ENCODE measurements at regions not wholly inside any gene's neighbourhood (a gene's known extent, or its start where the extent isn't known, plus 50 kb on each side); places are given as distances from the start of the nearest gene placed in this dataset.
"Not testable (repeated sequence)": the region's sequence is repeated elsewhere in the genome, so short reads cannot be mapped to it uniquely, and the experiment has no call there.

GRCh38 chr2:89833116-89833779 is 1141.8 kb downstream of the RPIA start:
- no peak for DNase-seq (ENCODE audit: low read depth)

GRCh38 chr2:89833780-89834117 is 1142.3 kb downstream of the RPIA start:
- DNase-seq (ENCODE audit: low read depth), result no peak

DNA sequence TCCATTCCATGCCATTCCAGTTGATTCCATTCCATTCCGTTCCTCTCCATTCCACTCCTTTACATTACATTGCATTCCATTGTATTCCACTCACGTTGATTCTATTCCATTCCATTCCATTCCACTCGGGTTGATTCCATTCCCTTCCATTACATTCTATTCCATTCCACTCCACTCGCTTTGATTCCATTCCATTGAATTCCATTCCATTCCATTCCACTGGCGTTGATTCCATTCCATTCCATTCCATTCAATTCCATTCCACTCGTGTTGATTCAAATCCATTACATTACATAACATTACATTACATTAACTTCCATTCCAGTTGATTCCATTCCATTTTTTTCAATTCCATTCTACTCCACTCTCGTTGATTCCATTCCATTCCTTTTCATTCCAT is 1142.8 kb downstream of the RPIA start:
- no peak for DNase-seq (ENCODE audit: low read depth)

- DNase-seq (ENCODE audit: low read depth), result not testable (repeated sequence)
Measured at GRCh38 chr2:89836326-89836725, 1144.9 kb downstream of the RPIA start.

DNA sequence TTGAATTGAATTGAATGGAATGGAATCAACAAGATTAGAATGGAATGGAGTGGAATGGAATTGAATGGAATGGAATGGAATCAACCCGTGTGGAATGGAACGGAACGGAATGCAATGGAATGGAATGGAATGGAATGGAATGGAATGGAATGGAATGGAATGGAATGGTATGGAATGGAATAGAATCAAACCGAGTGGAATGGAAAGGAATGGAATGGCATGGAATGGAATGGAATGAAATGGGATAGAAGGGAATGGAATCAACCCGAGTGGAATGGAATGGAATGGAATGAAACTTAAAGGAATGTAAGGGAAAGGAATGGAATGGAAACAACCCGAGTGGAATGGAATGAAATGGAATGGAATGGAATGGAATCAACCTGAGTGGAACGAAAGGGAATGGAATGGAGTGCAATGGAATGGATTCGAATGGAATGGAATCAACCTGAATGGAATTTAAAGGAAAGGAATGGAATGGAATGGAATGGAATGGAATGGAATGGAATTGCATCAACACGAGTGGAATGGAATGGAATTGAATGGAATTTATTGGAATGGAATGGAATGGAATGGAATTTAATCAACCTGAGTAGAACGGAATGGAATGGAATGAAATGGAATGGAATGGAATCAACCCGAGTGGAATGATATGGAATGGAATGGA is 1146.6 kb downstream of the RPIA start:
- no peak for DNase-seq (ENCODE audit: low read depth)

GRCh38 chr2:89840175-89840574 is 1148.7 kb downstream of the RPIA start:
- DNase-seq (ENCODE audit: low read depth), result not testable (repeated sequence)

DNA sequence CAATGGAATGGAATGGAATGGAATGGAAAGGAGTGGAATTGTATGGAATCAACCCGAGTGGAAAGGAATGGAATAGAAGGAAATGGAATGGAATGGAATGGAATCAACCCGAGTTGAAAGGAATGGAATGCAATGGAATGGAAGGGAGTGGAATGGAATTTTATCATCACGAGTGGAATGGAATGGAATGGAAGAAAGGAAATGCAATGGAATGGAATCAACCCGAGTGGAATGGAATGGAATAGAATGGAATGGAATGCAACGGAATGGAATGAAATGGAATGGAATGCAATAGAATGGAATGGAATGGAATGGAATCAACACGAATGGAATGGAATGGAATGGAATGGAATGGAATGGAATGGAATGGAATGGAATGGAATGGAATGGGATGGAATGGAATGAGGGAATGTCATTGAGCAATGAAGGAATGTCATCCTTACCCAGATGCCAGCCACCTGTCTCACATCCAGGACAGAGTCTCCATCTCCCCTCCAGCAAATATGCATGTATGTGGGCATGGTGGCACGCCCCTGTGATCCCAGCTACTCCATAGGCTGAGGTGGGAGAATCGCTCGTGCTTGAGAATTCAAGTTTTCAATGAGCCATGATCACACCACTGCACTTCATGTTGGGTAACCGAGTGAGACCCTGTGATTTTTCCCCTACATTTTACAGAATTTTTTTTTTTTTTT is 1149.5 kb downstream of the RPIA start:
- DNase-seq (ENCODE audit: low read depth), result not testable (repeated sequence)

DNA sequence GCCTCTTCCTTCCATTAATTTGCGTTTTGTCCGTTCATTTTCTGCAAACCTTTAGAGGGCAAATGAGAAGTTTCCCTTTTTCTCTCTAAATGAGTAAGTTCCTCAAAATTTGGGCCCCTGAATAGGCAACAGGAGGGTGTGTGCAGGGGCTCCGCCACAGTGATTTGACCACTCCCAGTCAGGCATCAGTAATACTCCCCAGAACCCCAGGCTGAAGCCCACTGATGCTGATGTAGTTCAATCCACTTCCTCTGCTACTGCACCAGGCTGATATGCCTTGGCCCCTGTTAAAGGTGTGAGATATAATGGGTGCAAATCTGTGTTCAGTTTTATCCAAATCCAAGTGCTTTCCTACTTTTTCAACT is 1150.0 kb downstream of the RPIA start:
- DNase-seq (ENCODE audit: low read depth), result no peak

DNA sequence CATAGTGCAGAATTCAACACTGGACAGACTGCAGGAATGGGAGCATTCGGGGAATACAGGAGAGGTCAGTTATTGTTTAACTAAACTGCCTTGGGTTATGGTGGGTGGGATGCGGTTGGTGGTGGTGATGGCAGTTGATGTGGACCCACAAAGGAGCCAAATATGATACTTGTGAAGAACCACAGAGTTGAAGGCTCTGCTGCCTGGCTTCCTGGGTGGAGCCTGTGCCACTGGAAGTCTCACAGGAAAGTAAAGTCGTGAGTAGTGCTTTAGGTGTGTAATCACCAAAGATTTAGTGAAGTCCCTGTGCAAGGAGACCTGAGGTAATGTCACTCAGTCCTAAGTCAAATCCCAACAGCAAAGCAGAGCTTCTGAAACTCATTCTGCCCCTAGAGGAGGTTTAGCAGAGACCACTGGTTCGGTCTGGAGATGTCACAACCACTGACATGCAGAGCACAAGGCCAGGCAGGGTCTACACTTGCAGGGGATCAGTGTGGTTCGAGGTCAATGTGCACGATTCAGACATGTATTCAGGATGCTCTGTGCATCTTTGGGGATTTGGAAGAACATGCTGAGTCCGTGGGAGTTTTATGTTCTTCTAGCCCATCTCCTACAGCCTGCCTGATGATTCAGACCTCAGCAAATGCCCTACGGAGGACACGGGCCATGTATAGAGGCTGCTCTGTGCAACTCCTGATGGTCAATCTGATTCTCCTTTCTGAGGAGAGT is 1150.9 kb downstream of the RPIA start:
- DNase-seq (ENCODE audit: low read depth), result no peak

GRCh38 chr2:89844221-89844943 is 1152.9 kb downstream of the RPIA start:
- no peak for DNase-seq (ENCODE audit: low read depth)

DNA sequence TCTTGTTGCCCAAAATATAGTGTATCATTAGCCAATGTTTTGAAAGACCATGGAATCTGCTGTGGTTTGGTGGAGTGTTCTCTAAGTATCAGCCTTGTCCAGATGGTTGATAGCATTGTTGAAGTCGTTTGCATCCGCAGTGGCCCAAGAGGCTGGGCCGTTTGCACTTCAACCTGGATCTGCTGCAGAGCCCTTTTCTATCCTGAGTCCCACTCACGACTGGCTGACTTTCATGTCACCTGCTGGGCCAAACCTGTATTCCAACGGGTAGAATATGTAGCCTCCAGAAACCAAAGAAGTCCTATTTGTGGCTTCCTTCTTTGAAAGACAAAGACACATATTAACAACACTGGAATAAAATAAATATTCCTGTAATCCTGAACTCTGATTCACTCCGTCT is 1154.1 kb downstream of the RPIA start:
- DNase-seq (ENCODE audit: low read depth), result no peak

DNA sequence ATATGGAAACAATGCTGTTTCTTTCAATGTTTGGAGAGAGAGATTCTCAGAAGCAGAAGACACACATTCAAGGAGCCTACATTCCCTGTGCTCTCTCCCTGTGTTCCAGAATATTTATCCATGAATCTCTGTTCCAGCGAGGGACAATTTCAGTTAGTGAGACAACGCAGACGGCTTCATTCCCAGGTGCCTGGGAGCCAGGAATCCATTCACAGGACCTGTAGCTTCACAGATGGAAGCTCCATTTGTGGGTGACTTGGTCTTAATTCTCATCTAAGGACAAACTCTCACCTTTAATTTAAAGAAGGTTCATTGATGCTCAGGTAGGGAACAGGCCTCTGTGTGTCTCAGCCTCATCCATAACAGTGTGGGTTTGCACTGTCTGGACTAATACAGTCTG is 1156.6 kb downstream of the RPIA start:
- no peak for DNase-seq (ENCODE audit: low read depth)

DNA sequence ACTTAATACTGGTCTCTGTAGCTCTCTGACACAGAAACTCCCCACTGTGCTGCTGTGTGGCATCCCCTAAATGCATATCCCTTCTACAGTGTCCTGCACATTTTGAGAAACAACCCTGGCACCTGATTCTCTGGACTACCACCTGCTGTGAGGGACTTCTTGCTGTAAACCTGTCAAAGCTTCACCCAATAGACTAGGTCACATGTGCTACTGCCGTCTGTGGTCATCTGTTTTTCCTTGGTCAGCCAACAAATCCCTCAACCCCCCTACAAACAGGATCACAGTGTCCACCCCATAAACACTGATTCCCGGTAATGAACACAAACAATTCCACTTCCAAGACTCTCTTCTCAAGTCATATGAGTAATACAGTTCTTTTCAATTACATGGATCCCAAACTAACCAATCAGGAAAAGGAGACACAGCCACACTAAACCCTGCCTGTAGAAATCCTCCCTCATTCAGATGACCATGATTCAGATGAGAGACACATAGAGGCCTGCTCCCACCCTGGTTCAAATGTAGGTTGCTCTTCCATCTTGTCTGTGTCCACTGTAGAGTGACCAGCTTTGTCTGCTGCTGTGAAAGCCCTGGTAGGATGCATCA is 1157.4 kb downstream of the RPIA start:
- DNase-seq (ENCODE audit: low read depth), result no peak

DNA sequence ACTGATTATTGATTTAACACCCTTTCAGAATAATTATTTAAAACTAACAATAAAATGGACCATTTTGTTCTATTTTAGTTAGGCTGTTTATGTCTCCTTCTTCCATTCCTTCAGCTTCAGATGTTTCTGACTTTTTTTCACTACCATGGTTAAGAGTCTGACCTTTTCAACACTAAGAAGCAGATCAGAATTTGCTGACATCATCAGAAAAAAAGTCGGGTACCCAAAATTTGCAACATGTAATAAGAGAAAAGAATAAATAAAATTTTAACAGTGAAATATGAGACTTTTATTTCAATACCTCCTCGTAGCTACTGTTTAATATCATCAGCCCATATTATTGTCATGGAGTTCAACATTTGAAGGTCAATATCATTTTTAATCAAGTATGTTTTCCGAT is 1158.3 kb downstream of the RPIA start:
- DNase-seq (ENCODE audit: low read depth), result no peak

- no peak for DNase-seq (ENCODE audit: low read depth)
Measured at GRCh38 chr2:89850481-89850880, 1159.0 kb downstream of the RPIA start.

DNA sequence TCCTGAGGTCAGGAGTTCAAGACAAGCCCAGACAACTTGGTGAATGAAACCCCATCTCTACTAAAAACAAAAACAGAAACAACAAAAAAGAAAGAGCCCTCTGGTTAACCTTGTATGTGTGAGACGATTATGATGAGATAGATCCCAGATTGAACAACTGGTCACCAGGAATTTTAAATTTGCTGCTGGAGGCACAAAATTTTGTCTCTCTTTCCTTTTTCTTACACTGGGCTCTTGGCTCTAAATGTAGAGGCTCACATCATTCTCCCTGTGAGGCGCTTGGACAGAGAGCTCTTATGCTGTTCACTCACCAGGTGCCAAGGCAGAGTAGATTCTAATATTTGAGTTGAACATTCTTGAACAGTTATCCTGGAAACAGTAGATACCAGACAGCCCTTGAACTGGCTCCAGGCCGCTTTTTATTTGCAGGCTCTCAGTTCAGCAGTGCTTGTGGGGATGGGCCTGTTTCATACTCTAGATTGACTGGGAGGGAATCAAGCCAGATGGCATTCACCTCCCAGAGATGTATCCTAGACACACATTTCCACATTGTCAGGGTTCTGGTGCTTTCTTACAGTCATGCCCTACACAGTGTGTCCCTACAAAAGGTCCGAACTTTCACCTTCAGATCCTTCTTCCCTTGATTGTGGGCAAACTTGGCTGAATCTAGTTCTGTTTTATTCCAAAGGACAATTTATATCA is 1159.6 kb downstream of the RPIA start:
- no peak for DNase-seq (ENCODE audit: low read depth)

- DNase-seq (ENCODE audit: low read depth), result no peak
Measured at GRCh38 chr2:89851583-89851905, 1160.1 kb downstream of the RPIA start.

- not testable (repeated sequence) for DNase-seq (ENCODE audit: low read depth)
Measured at GRCh38 chr2:89853427-89853826, 1162.0 kb downstream of the RPIA start.

GRCh38 chr2:89855752-89856151 is 1164.3 kb downstream of the RPIA start:
- DNase-seq (ENCODE audit: low read depth), result not testable (repeated sequence)

DNA sequence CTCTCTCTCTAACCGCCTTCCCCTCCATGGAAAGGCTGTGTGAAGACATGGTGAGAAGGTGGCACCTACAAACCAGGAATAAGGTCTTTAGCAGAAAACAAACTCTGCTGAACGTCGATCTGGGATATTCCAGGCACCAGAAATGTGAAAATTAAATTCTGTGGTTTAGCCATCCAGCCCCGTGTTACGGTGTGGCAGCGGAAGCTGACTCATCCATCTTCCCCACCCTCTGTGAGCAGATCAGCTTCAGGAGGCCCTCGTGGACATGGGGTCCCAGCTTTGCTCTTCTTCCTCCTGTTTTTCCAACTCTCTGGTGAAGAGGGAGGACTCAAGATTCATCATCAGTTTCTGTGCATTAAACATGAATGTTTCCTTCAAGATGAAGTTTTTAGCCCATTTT is 1164.8 kb downstream of the RPIA start:
- DNase-seq (ENCODE audit: low read depth), result not testable (repeated sequence)

GRCh38 chr2:89862164-89862563 is 1170.7 kb downstream of the RPIA start:
- DNase-seq (ENCODE audit: low read depth), result not testable (repeated sequence)

Data from LHCN-M2 (cell line).